SH-SY5Y (cell line): ENCODE measurements at regions not wholly inside any gene's neighbourhood (a gene's known extent, or its start where the extent isn't known, plus 50 kb on each side); places are given as distances from the start of the nearest gene placed in this dataset.

Source experiments
- GATA2 ChIP-seq: IDR thresholded peaks from 2 replicates; pipeline ENCODE4 v1.6.1; 2011; ENCODE audit warnings: mild to moderate bottlenecking, low read depth, low read length
- GATA3 ChIP-seq: IDR thresholded peaks from 2 replicates; pipeline ENCODE4 v1.6.1; 2011; ENCODE audit warnings: low read depth, mild to moderate bottlenecking, low read length, moderate library complexity

GRCh38 chr19:29311191-29311790 is 98.3 kb upstream of the UQCRFS1 start:
- TF ChIP-seq GATA2 (no peak), GATA3 (no peak)
